Stimulated activated CD8-positive, alpha-beta memory T cell treated with anti-CD3 and anti-CD28 coated beads, Interleukin-12 subunit alpha, Interleukin-12 subunit beta, amount 100 ng/mL, for 1 hour (primary cell): ENCODE measurements at regions not wholly inside any gene's neighbourhood (a gene's known extent, or its start where the extent isn't known, plus 50 kb on each side); places are given as distances from the start of the nearest gene placed in this dataset.

ENCODE experiments used
- DNase-seq: peaks from one replicate; pipeline ENCODE4 v3.0.0-alpha.2; 2020; ENCODE audit warnings: low read depth

- DNase-seq, result no peak
These were observed 57.3 kb downstream of the HHEX start for GRCh38 chr10:92747066-92747465.

- DNase-seq, result peak; percentile 4
These were observed 57.8 kb downstream of the HHEX start for GRCh38 chr10:92747600-92747999.

GRCh38 chr10:92750791-92751533, 61.2 kb downstream of the HHEX start:
- DNase-seq, result no peak

GRCh38 chr10:92751534-92751811, 61.7 kb downstream of the HHEX start:
- no peak for DNase-seq

- no peak for DNase-seq
These were observed 62.1 kb downstream of the HHEX start for GRCh38 chr10:92751827-92752226.

- no peak for DNase-seq
These were observed 64.1 kb downstream of the HHEX start for GRCh38 chr10:92753865-92754264.

- DNase-seq, result no peak
These were observed 66.0 kb downstream of the HHEX start for GRCh38 chr10:92755725-92756124.

GRCh38 chr10:92756201-92757065, 66.7 kb downstream of the HHEX start:
- no peak for DNase-seq

GRCh38 chr10:92757066-92757710, 67.4 kb downstream of the HHEX start:
- no peak for DNase-seq

GRCh38 chr10:92757711-92758104, 68.0 kb downstream of the HHEX start:
- DNase-seq, result no peak

- DNase-seq, result no peak
These were observed 68.8 kb downstream of the HHEX start for GRCh38 chr10:92758594-92758993.

- DNase-seq, result no peak
These were observed 70.9 kb downstream of the HHEX start for GRCh38 chr10:92760609-92761008.

GRCh38 chr10:92761571-92761970, 71.8 kb downstream of the HHEX start:
- no peak for DNase-seq

- no peak for DNase-seq
These were observed 73.9 kb downstream of the HHEX start for GRCh38 chr10:92763634-92764155.

GRCh38 chr10:92766451-92766850, 76.7 kb downstream of the HHEX start:
- DNase-seq, result no peak

GRCh38 chr10:92768104-92768503, 78.3 kb downstream of the HHEX start:
- no peak for DNase-seq

- no peak for DNase-seq
These were observed 74.5 kb upstream of the EXOC6 start for GRCh38 chr10:92773776-92774175.

GRCh38 chr10:92778091-92778490, 70.2 kb upstream of the EXOC6 start:
- DNase-seq, result no peak

- no peak for DNase-seq
These were observed 63.2 kb upstream of the EXOC6 start for GRCh38 chr10:92785118-92785517.

- DNase-seq, result no peak
These were observed 60.7 kb upstream of the EXOC6 start for GRCh38 chr10:92787557-92788152.

- DNase-seq, result no peak
These were observed 59.3 kb upstream of the EXOC6 start for GRCh38 chr10:92789067-92789466.

- no peak for DNase-seq
These were observed 58.5 kb upstream of the EXOC6 start for GRCh38 chr10:92789786-92790185.
